A549 (cell line): ENCODE measurements at regions not wholly inside any gene's neighbourhood (a gene's known extent, or its start where the extent isn't known, plus 50 kb on each side); places are given as distances from the start of the nearest gene placed in this dataset.

ENCODE experiments used
- ATAC-seq, 2 experiments: fragments of 200-7000 bp in 1 of 2; fragments of >200 bp in 1 of 2; cut with Nextera tagmentation in 1 of 2; cut with Tn5 transposase in 1 of 2; 3 replicates each; pipeline versions ENCODE4 v1.8.0 to v1.9.1; 2018 to 2020; ENCODE audit warnings: mild to moderate bottlenecking in 1 of 2, moderate library complexity in 1 of 2
- CTCF ChIA-PET: fragments of 300-600 bp; sonication (Branson Sonifier 250); formaldehyde crosslinking; extraction: SDS; loops from one replicate; lab custom pipeline; 2021; ENCODE audit warnings: antibody characterized with exemption, inconsistent platforms; lab: Yijun Ruan, JAX
- POLR2A ChIA-PET: fragments of 350-600 bp; formaldehyde crosslinking; extraction: SDS; loops from one replicate; lab custom pipeline; 2021; ENCODE audit warnings: antibody characterized with exemption, inconsistent platforms; lab: Yijun Ruan, JAX
- DNase-seq, 2 experiments: peaks; one replicate each; pipeline versions ENCODE4 v3.0.0 to v3.0.0-alpha.2; 2011 to 2016; ENCODE audit warnings: low read depth in 1 of 2, low spot score in 1 of 2
- FAIRE-seq: peaks from 2 replicates; lab custom pipeline; 2011; peaks lifted over from hg19 to GRCh38; lab: Jason Lieb, UNC
- H3K27ac ChIP-seq, 2 experiments: fragments of >200 bp; sonication (Bioruptor Twin); formaldehyde crosslinking; 3 replicates each; pipeline ENCODE4 v1.5.1; 2016 to 2017
- H3K4me1 ChIP-seq: fragments of >200 bp; sonication (Bioruptor Twin); formaldehyde crosslinking; 3 replicates; pipeline ENCODE4 v1.6.1; 2016
- H3K4me2 ChIP-seq: fragments of >200 bp; sonication (Bioruptor Twin); formaldehyde crosslinking; 3 replicates; pipeline ENCODE4 v1.6.1; 2016
- H3K4me3 ChIP-seq: fragments of >200 bp; sonication (Bioruptor Twin); formaldehyde crosslinking; 3 replicates; pipeline ENCODE4 v1.5.1; 2016
- H3K9me3 ChIP-seq: fragments of >200 bp; sonication (Bioruptor Twin); formaldehyde crosslinking; 3 replicates; pipeline ENCODE4 v1.6.1; 2016
- ATOH8 ChIP-seq: fragments of 250-450 bp; sonication (Bioruptor Pico); IDR thresholded peaks from 2 replicates; pipeline ENCODE4 v1.5.0; 2020; ENCODE audit warnings: low read depth, mild to moderate bottlenecking, moderate library complexity
- BHLHE40 ChIP-seq: IDR thresholded peaks from 2 replicates; pipeline ENCODE4 v1.6.1; 2012; ENCODE audit warnings: low read depth, low read length, inconsistent platforms
- CBX2 ChIP-seq: fragments of 200-600 bp; sonication (generic); IDR thresholded peaks from 2 replicates; pipeline ENCODE4 v1.6.1; 2016; ENCODE audit warnings: low read depth, mild to moderate bottlenecking, borderline replicate concordance
- CHD2 ChIP-seq: fragments of 150-350 bp; IDR thresholded peaks from 2 replicates; pipeline ENCODE4 v1.6.1; 2014; ENCODE audit warnings: low read length; ENCODE audit not compliant: partially characterized antibody
- CTCF ChIP-seq: fragments of >200 bp; sonication (Bioruptor Twin); formaldehyde crosslinking; IDR thresholded peaks from 3 replicates; pipeline ENCODE4 v1.5.1; 2016
- EHF ChIP-seq: fragments of 250-450 bp; sonication (Bioruptor Pico); IDR thresholded peaks from 2 replicates; pipeline ENCODE4 v1.5.0; 2020; ENCODE audit warnings: mild to moderate bottlenecking
- EHMT2 ChIP-seq: fragments of 200-600 bp; sonication (generic); IDR thresholded peaks from 2 replicates; pipeline ENCODE4 v1.6.1; 2016; ENCODE audit warnings: antibody characterized with exemption, low read depth, mild to moderate bottlenecking, moderate library complexity
- ELK1 ChIP-seq: fragments of 150-350 bp; IDR thresholded peaks from 2 replicates; pipeline ENCODE4 v1.6.1; 2014; ENCODE audit warnings: low read depth, mild to moderate bottlenecking, low read length
- ESRRA ChIP-seq: fragments of 150-350 bp; IDR thresholded peaks from 2 replicates; pipeline ENCODE4 v1.6.1; 2014; ENCODE audit warnings: mild to moderate bottlenecking, low read length, borderline replicate concordance
- HDAC2 ChIP-seq: fragments of 200-600 bp; sonication (generic); IDR thresholded peaks from 2 replicates; pipeline ENCODE4 v1.6.1; 2016
- HMGXB4 ChIP-seq: fragments of 250-450 bp; sonication (Bioruptor Pico); IDR thresholded peaks from 2 replicates; pipeline ENCODE4 v1.5.0; 2021; ENCODE audit warnings: mild to moderate bottlenecking, moderate library complexity, borderline replicate concordance
- JUN ChIP-seq, 2 experiments: fragments of >200 bp; sonication (Bioruptor Twin); formaldehyde crosslinking; IDR thresholded peaks; 2 replicates in 1 of 2; 3 replicates in 1 of 2; pipeline ENCODE4 v1.6.1; 2016 to 2017
- KDM5A ChIP-seq: fragments of 200-600 bp; sonication (generic); IDR thresholded peaks from 2 replicates; pipeline ENCODE4 v1.6.1; 2016; ENCODE audit warnings: antibody characterized with exemption, mild to moderate bottlenecking
- MAFK ChIP-seq: fragments of 450-650 bp; IDR thresholded peaks from 2 replicates; pipeline ENCODE4 v1.6.1; 2014; ENCODE audit not compliant: partially characterized antibody
- MAX ChIP-seq: IDR thresholded peaks from 2 replicates; pipeline ENCODE4 v1.6.1; 2012
- MAZ ChIP-seq: fragments of 150-350 bp; IDR thresholded peaks from 2 replicates; pipeline ENCODE4 v1.6.1; 2014; ENCODE audit warnings: antibody characterized with exemption, low read depth, low read length, borderline replicate concordance
- NR3C1 ChIP-seq: fragments of >200 bp; sonication (Bioruptor Twin); formaldehyde crosslinking; IDR thresholded peaks from 3 replicates; pipeline ENCODE4 v1.6.1; 2017
- PHF8 ChIP-seq: fragments of 200-600 bp; sonication (generic); IDR thresholded peaks from 2 replicates; pipeline ENCODE4 v1.6.1; 2016; ENCODE audit warnings: low read depth, mild to moderate bottlenecking, antibody characterized with exemption, moderate library complexity, borderline replicate concordance
- RCOR1 ChIP-seq: fragments of 150-350 bp; IDR thresholded peaks from 2 replicates; pipeline ENCODE4 v1.6.1; 2014; ENCODE audit warnings: antibody characterized with exemption, low read length, low read depth
- RNF2 ChIP-seq: fragments of 200-600 bp; sonication (generic); IDR thresholded peaks from 2 replicates; pipeline ENCODE4 v1.6.1; 2016; ENCODE audit warnings: low read depth, mild to moderate bottlenecking, antibody characterized with exemption, moderate library complexity, borderline replicate concordance
- ZFP36 ChIP-seq: fragments of 450-650 bp; IDR thresholded peaks from 2 replicates; pipeline ENCODE4 v1.6.1; 2014; ENCODE audit warnings: borderline replicate concordance; ENCODE audit not compliant: partially characterized antibody
- WGBS: methylation state at CpG from one replicate; pipeline ENCODE4 v1.1.6; 2017; ENCODE audit errors: missing lambda C conversion rate; 5-methylcytosine and 5-hydroxymethylcytosine counted together

GRCh38 chr12:90858252-90858651, 96.7 kb downstream of the CCER1 start (continued):
- TF ChIP-seq CHD2 (no peak), HDAC2 (no peak), MAZ (no peak), KDM5A (no peak), CBX2 (no peak), BHLHE40 (no peak), JUN (IDR thresholded peaks at IDR 0.05) (no peak)

- ATAC-seq = no peak
- no peaks in the 10 kb centered on the region for H3K9me3 ChIP-seq
- no peak for TF ChIP-seq MAX
- no peak for TF ChIP-seq MAFK
- TF ChIP-seq CTCF = no peak
- TF ChIP-seq BHLHE40 = no peak
- TF ChIP-seq ATOH8 (CRISPR knock-in tag) = no peak
- TF ChIP-seq EHMT2 = no peak
- TF ChIP-seq RNF2 = no peak
- no peak for TF ChIP-seq RCOR1
- no peak for TF ChIP-seq PHF8
- TF ChIP-seq CBX2 = no peak
- TF ChIP-seq NR3C1 = no peak
- TF ChIP-seq ELK1 = no peak
- no peak for TF ChIP-seq ESRRA
- TF ChIP-seq EHF = no peak
- no peak for TF ChIP-seq CHD2
- TF ChIP-seq HDAC2 = no peak
- TF ChIP-seq HMGXB4 = no peak
- no peak for TF ChIP-seq ZFP36
- no peak for TF ChIP-seq KDM5A
- DNase-seq = no peak
- POLR2A ChIA-PET = no interaction called here
- H3K4me2 ChIP-seq = no peak overlapping the region
- CTCF ChIA-PET = interaction anchor here (2.5 kb wide), 1 partner anchor 1312 kb away, joined by 17 read pairs; no protein-coding TSS in a partner anchor
- FAIRE-seq = no peak
- peaks cover 5% of the 10 kb centered on the region; the same call in 1 of the 3 replicates for H3K4me1 ChIP-seq
- H3K27ac ChIP-seq = no peak overlapping the region
- WGBS = 65% methylated on average over 1 of the region's 1 CpG
- no peak overlapping the region for H3K4me3 ChIP-seq
These were observed 99.4 kb downstream of the CCER1 start for GRCh38 chr12:90855534-90855933.
